GM10266 (cell line): ENCODE measurements at regions not wholly inside any gene's neighbourhood (a gene's known extent, or its start where the extent isn't known, plus 50 kb on each side); places are given as distances from the start of the nearest gene placed in this dataset.
"Not testable (repeated sequence)": the region's sequence is repeated elsewhere in the genome, so short reads cannot be mapped to it uniquely, and the experiment has no call there.

Source experiments
- DNase-seq: peaks from one replicate; pipeline ENCODE4 v3.0.0; 2012; ENCODE audit errors: extremely low spot score
- CTCF ChIP-seq: IDR thresholded peaks from 2 replicates; pipeline ENCODE4 v1.5.1; 2012; ENCODE audit warnings: mild to moderate bottlenecking, low read depth; ENCODE audit not compliant: control insufficient read depth, insufficient read depth; ENCODE audit errors: missing control alignments

- no peak for DNase-seq
- no peak for TF ChIP-seq CTCF
Measured at GRCh38 chr20:30488941-30489613, 768.4 kb upstream of the DEFB115 start.

- DNase-seq, result no peak
- no peak for TF ChIP-seq CTCF
Measured at GRCh38 chr20:30489614-30490003, 767.9 kb upstream of the DEFB115 start.

- no peak for DNase-seq
- no peak for TF ChIP-seq CTCF
Measured at GRCh38 chr20:30491016-30491415, 766.4 kb upstream of the DEFB115 start.

- DNase-seq, result not testable (repeated sequence)
Measured at GRCh38 chr20:30496656-30497055, 760.8 kb upstream of the DEFB115 start.

- not testable (repeated sequence) for DNase-seq
Measured at GRCh38 chr20:30497191-30497590, 760.3 kb upstream of the DEFB115 start.

GRCh38 chr20:30499123-30499522 lies 758.3 kb upstream of the DEFB115 start:
- TF ChIP-seq CTCF, result no peak
- DNase-seq, result no peak

- DNase-seq, result not testable (repeated sequence)
Measured at GRCh38 chr20:30499716-30500446, 757.6 kb upstream of the DEFB115 start.

GRCh38 chr20:30500447-30500820 lies 757.0 kb upstream of the DEFB115 start:
- DNase-seq, result not testable (repeated sequence)

GRCh38 chr20:30500829-30501440 lies 756.5 kb upstream of the DEFB115 start:
- no peak for DNase-seq
- no peak for TF ChIP-seq CTCF
